ENCODE measurements at regions not wholly inside any gene's neighbourhood (a gene's known extent, or its start where the extent isn't known, plus 50 kb on each side); places are given as distances from the start of the nearest gene placed in this dataset.

- Histone ChIP-seq H3K4me3 (ENCODE audit: low read length) (no peak overlapping the region), H3K9me3 (ENCODE audit: control insufficient read depth, low read length) (no peaks in the 10 kb centered on the region), H3K9ac (ENCODE audit: low read length) (no peak overlapping the region), H3K27me3 (replicated peaks; ENCODE audit: control insufficient read depth, insufficient read depth, low read length) (no peaks in the 10 kb centered on the region), H3K4me1 (ENCODE audit: control insufficient read depth, insufficient read depth, low read length) (no peaks in the 10 kb centered on the region), H3K36me3 (ENCODE audit: control insufficient read depth, insufficient read depth, low read length, severe bottlenecking) (no peaks in the 10 kb centered on the region)
- no peak for DNase-seq (ENCODE audit: low read depth)
These were observed 1023.4 kb upstream of the LRRTM1 start for GRCh38 chr2:81327911-81328310.

GRCh38 chr2:81324046-81324445 is 1019.5 kb upstream of the LRRTM1 start:
- no peak for DNase-seq (ENCODE audit: low read depth)
- H3K4me1 ChIP-seq (ENCODE audit: control insufficient read depth, insufficient read depth, low read length), result no peaks in the 10 kb centered on the region
- H3K27me3 ChIP-seq (replicated peaks; ENCODE audit: control insufficient read depth, insufficient read depth, low read length), result no peaks in the 10 kb centered on the region
- no peaks in the 10 kb centered on the region for H3K36me3 ChIP-seq (ENCODE audit: control insufficient read depth, insufficient read depth, low read length, severe bottlenecking)
- no peak overlapping the region for H3K9ac ChIP-seq (ENCODE audit: low read length)
- no peak overlapping the region for H3K4me3 ChIP-seq (ENCODE audit: low read length)
- no peaks in the 10 kb centered on the region for H3K9me3 ChIP-seq (ENCODE audit: control insufficient read depth, low read length)

- Histone ChIP-seq H3K27me3 (replicated peaks; ENCODE audit: control insufficient read depth, insufficient read depth, low read length) (no peaks in the 10 kb centered on the region), H3K9ac (ENCODE audit: low read length) (no peak overlapping the region), H3K36me3 (ENCODE audit: control insufficient read depth, insufficient read depth, low read length, severe bottlenecking) (no peaks in the 10 kb centered on the region), H3K4me3 (ENCODE audit: low read length) (no peak overlapping the region), H3K9me3 (ENCODE audit: control insufficient read depth, low read length) (peaks cover 6% of the 10 kb centered on the region), H3K4me1 (ENCODE audit: control insufficient read depth, insufficient read depth, low read length) (no peaks in the 10 kb centered on the region)
- DNase-seq (ENCODE audit: low read depth), result no peak
These were observed 999.7 kb upstream of the LRRTM1 start for GRCh38 chr2:81304154-81304830.

GRCh38 chr2:81303321-81303720 is 998.8 kb upstream of the LRRTM1 start:
- peaks cover 6% of the 10 kb centered on the region for H3K9me3 ChIP-seq (ENCODE audit: control insufficient read depth, low read length)
- DNase-seq (ENCODE audit: low read depth), result no peak
- no peak overlapping the region for H3K4me3 ChIP-seq (ENCODE audit: low read length)
- H3K9ac ChIP-seq (ENCODE audit: low read length), result no peak overlapping the region
- H3K4me1 ChIP-seq (ENCODE audit: control insufficient read depth, insufficient read depth, low read length), result no peaks in the 10 kb centered on the region
- H3K27me3 ChIP-seq (replicated peaks; ENCODE audit: control insufficient read depth, insufficient read depth, low read length), result no peaks in the 10 kb centered on the region
- no peaks in the 10 kb centered on the region for H3K36me3 ChIP-seq (ENCODE audit: control insufficient read depth, insufficient read depth, low read length, severe bottlenecking)

GRCh38 chr2:81299841-81300240 is 995.3 kb upstream of the LRRTM1 start:
- DNase-seq (ENCODE audit: low read depth), result no peak
- no peaks in the 10 kb centered on the region for H3K4me1 ChIP-seq (ENCODE audit: control insufficient read depth, insufficient read depth, low read length)
- no peak overlapping the region for H3K4me3 ChIP-seq (ENCODE audit: low read length)
- no peak overlapping the region for H3K9ac ChIP-seq (ENCODE audit: low read length)
- H3K9me3 ChIP-seq (ENCODE audit: control insufficient read depth, low read length), result peaks cover 6% of the 10 kb centered on the region
- no peaks in the 10 kb centered on the region for H3K36me3 ChIP-seq (ENCODE audit: control insufficient read depth, insufficient read depth, low read length, severe bottlenecking)
- no peaks in the 10 kb centered on the region for H3K27me3 ChIP-seq (replicated peaks; ENCODE audit: control insufficient read depth, insufficient read depth, low read length)

GRCh38 chr2:81290846-81291245 is 986.3 kb upstream of the LRRTM1 start:
- no peak overlapping the region for H3K4me3 ChIP-seq (ENCODE audit: low read length)
- H3K27me3 ChIP-seq (replicated peaks; ENCODE audit: control insufficient read depth, insufficient read depth, low read length), result no peaks in the 10 kb centered on the region
- no peak overlapping the region for H3K9ac ChIP-seq (ENCODE audit: low read length)
- DNase-seq (ENCODE audit: low read depth), result no peak
- peaks cover 6% of the 10 kb centered on the region for H3K9me3 ChIP-seq (ENCODE audit: control insufficient read depth, low read length)
- H3K36me3 ChIP-seq (ENCODE audit: control insufficient read depth, insufficient read depth, low read length, severe bottlenecking), result no peaks in the 10 kb centered on the region
- H3K4me1 ChIP-seq (ENCODE audit: control insufficient read depth, insufficient read depth, low read length), result no peaks in the 10 kb centered on the region

- H3K36me3 ChIP-seq (ENCODE audit: control insufficient read depth, insufficient read depth, low read length, severe bottlenecking), result no peaks in the 10 kb centered on the region
- H3K4me3 ChIP-seq (ENCODE audit: low read length), result no peak overlapping the region
These were observed 978.5 kb upstream of the LRRTM1 start for GRCh38 chr2:81283081-81283480.

GRCh38 chr2:81282151-81282769 is 977.7 kb upstream of the LRRTM1 start:
- DNase-seq (ENCODE audit: low read depth), result no peak
- Histone ChIP-seq H3K9me3 (ENCODE audit: control insufficient read depth, low read length) (no peaks in the 10 kb centered on the region), H3K9ac (ENCODE audit: low read length) (no peak overlapping the region), H3K27me3 (replicated peaks; ENCODE audit: control insufficient read depth, insufficient read depth, low read length) (no peaks in the 10 kb centered on the region), H3K4me1 (ENCODE audit: control insufficient read depth, insufficient read depth, low read length) (no peaks in the 10 kb centered on the region), H3K4me3 (ENCODE audit: low read length) (no peak overlapping the region), H3K36me3 (ENCODE audit: control insufficient read depth, insufficient read depth, low read length, severe bottlenecking) (no peaks in the 10 kb centered on the region)

More at GRCh38 chr2:81283081-81283480, 978.5 kb upstream of the LRRTM1 start:
- DNase-seq (ENCODE audit: low read depth), result no peak
- H3K4me1 ChIP-seq (ENCODE audit: control insufficient read depth, insufficient read depth, low read length), result no peaks in the 10 kb centered on the region
- H3K9ac ChIP-seq (ENCODE audit: low read length), result no peak overlapping the region
- H3K27me3 ChIP-seq (replicated peaks; ENCODE audit: control insufficient read depth, insufficient read depth, low read length), result no peaks in the 10 kb centered on the region
- H3K9me3 ChIP-seq (ENCODE audit: control insufficient read depth, low read length), result no peaks in the 10 kb centered on the region

- Histone ChIP-seq H3K4me3 (ENCODE audit: low read length) (no peak overlapping the region), H3K4me1 (ENCODE audit: control insufficient read depth, insufficient read depth, low read length) (no peaks in the 10 kb centered on the region), H3K9me3 (ENCODE audit: control insufficient read depth, low read length) (no peaks in the 10 kb centered on the region), H3K36me3 (ENCODE audit: control insufficient read depth, insufficient read depth, low read length, severe bottlenecking) (no peaks in the 10 kb centered on the region), H3K27me3 (replicated peaks; ENCODE audit: control insufficient read depth, insufficient read depth, low read length) (no peaks in the 10 kb centered on the region), H3K9ac (ENCODE audit: low read length) (no peak overlapping the region)
- no peak for DNase-seq (ENCODE audit: low read depth)
These were observed 972.0 kb upstream of the LRRTM1 start for GRCh38 chr2:81276595-81276994.

- Histone ChIP-seq H3K27me3 (replicated peaks; ENCODE audit: control insufficient read depth, insufficient read depth, low read length) (no peaks in the 10 kb centered on the region), H3K9me3 (ENCODE audit: control insufficient read depth, low read length) (peaks cover 8% of the 10 kb centered on the region), H3K9ac (ENCODE audit: low read length) (no peak overlapping the region), H3K4me3 (ENCODE audit: low read length) (no peak overlapping the region), H3K36me3 (ENCODE audit: control insufficient read depth, insufficient read depth, low read length, severe bottlenecking) (no peaks in the 10 kb centered on the region), H3K4me1 (ENCODE audit: control insufficient read depth, insufficient read depth, low read length) (no peaks in the 10 kb centered on the region)
- no peak for DNase-seq (ENCODE audit: low read depth)
These were observed 961.6 kb upstream of the LRRTM1 start for GRCh38 chr2:81266106-81266505.

GRCh38 chr2:81263989-81264388 is 959.4 kb upstream of the LRRTM1 start:
- Histone ChIP-seq H3K4me3 (ENCODE audit: low read length) (no peak overlapping the region), H3K4me1 (ENCODE audit: control insufficient read depth, insufficient read depth, low read length) (no peaks in the 10 kb centered on the region), H3K27me3 (replicated peaks; ENCODE audit: control insufficient read depth, insufficient read depth, low read length) (no peaks in the 10 kb centered on the region), H3K9ac (ENCODE audit: low read length) (no peak overlapping the region), H3K36me3 (ENCODE audit: control insufficient read depth, insufficient read depth, low read length, severe bottlenecking) (no peaks in the 10 kb centered on the region), H3K9me3 (ENCODE audit: control insufficient read depth, low read length) (peaks cover 6% of the 10 kb centered on the region)
- DNase-seq (ENCODE audit: low read depth), result no peak

- H3K4me3 ChIP-seq (ENCODE audit: low read length), result no peak overlapping the region
- DNase-seq (ENCODE audit: low read depth), result no peak
These were observed 955.8 kb upstream of the LRRTM1 start for GRCh38 chr2:81260320-81260719.

More at GRCh38 chr2:81260320-81260719, 955.8 kb upstream of the LRRTM1 start:
- no peaks in the 10 kb centered on the region for H3K9me3 ChIP-seq (ENCODE audit: control insufficient read depth, low read length)
- no peaks in the 10 kb centered on the region for H3K36me3 ChIP-seq (ENCODE audit: control insufficient read depth, insufficient read depth, low read length, severe bottlenecking)
- H3K4me1 ChIP-seq (ENCODE audit: control insufficient read depth, insufficient read depth, low read length), result no peaks in the 10 kb centered on the region
- no peak overlapping the region for H3K9ac ChIP-seq (ENCODE audit: low read length)
- H3K27me3 ChIP-seq (replicated peaks; ENCODE audit: control insufficient read depth, insufficient read depth, low read length), result no peaks in the 10 kb centered on the region
